ENCODE measurements at regions not wholly inside any gene's neighbourhood (a gene's known extent, or its start where the extent isn't known, plus 50 kb on each side); places are given as distances from the start of the nearest gene placed in this dataset.
"Not testable (repeated sequence)": the region's sequence is repeated elsewhere in the genome, so short reads cannot be mapped to it uniquely, and the experiment has no call there.

DNA sequence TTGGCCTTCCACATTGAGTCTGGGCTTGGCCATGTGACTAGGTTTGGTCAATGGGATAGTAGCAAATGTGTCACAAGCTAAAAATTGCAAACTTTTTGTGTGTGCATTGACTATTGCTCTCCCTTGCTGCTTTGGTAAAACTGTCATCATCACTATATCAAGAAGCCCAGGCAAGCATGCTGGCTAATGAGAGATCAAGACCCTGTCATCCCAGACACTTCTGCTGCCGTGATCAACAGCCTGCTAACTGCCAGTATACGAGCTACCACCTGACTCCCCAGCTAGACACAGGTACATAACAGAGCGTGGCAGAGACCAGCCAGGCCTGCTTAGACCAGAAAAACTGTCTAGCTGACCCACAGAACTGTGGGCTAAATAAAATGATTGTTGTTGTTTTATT lies 456.7 kb upstream of the DCN start:
- no peaks in the 10 kb centered on the region for H3K27me3 ChIP-seq (ENCODE audit: control insufficient read depth, insufficient read depth, low read length)
- no peak for TF ChIP-seq CTCF (IDR thresholded peaks at IDR 0.05; ENCODE audit: insufficient read depth, low read length, severe bottlenecking)
- H3K36me3 ChIP-seq (ENCODE audit: control insufficient read depth, insufficient read depth, low read length) = no peaks in the 10 kb centered on the region
- DNase-seq (ENCODE audit: low read depth) (no peak), FAIRE-seq (no peak)
- H3K4me3 ChIP-seq (ENCODE audit: low read depth, low read length) = no peak overlapping the region

DNA sequence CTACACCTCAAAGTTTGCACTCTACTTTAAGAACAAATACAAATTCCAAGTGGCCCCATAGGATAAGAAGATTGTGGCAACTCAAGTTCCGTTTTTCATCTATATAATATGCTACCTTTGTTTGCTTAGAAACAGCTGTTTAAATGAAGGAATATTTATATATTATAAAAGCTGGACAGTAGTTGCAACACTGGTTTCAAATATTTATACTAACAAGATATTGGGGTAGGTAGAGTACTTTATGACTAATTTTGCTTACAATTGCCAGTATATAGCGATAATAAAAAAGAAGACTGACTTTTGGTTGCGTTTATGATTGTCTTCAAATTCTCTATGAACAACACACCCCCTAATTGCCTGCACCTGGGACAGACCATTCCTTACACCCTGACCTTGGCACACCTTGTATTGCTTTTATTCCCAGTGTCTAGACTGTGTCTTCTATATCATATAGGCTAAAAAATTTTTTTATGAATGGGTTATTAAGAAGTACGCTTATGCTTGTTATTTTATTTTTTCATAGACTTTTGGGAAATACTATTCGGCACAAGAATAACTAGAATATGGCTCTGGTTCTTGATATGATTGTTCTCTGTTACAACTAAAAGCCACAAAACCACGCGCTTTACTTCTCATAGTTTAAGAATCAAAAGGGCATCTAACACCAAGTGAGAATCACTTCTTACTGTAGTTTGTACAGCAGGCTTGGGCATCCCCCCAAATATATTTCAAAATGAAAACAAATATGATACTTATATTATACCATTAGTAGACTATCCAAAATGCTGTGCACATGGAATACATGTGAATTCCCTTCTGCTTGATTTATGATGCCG lies 455.4 kb upstream of the DCN start:
- FAIRE-seq = no peak

DNA sequence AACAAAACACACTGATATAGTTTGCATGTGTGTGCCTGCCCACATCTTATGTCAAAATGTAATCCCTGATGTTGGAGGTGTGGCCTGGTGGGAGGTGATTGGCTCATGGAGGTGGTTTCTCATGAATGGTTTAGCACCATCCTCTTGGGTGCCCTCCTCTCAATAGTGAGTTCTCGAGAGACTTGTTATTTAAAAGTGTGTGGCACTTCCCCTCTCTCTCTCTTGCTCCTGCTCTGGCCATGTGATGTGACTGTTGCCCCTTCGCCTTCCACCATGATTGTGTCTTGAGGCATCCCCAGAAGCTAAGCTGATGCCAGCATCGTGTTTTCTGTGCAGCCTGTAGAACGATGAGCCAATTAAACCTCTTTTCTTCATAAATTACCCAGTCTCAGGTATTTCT lies 454.1 kb upstream of the DCN start:
- no peaks in the 10 kb centered on the region for H3K36me3 ChIP-seq (ENCODE audit: control insufficient read depth, insufficient read depth, low read length)
- FAIRE-seq = no peak
- H3K27me3 ChIP-seq (ENCODE audit: control insufficient read depth, insufficient read depth, low read length) = no peaks in the 10 kb centered on the region
- DNase-seq (ENCODE audit: low read depth) = no peak
- H3K4me3 ChIP-seq (ENCODE audit: low read depth, low read length) = no peak overlapping the region
- TF ChIP-seq CTCF (IDR thresholded peaks at IDR 0.05; ENCODE audit: insufficient read depth, low read length, severe bottlenecking) = no peak

More for the DNA sequence above, 455.4 kb upstream of the DCN start:
- no peaks in the 10 kb centered on the region for H3K27me3 ChIP-seq (ENCODE audit: control insufficient read depth, insufficient read depth, low read length)
- H3K4me3 ChIP-seq (ENCODE audit: low read depth, low read length) = no peak overlapping the region
- no peak for TF ChIP-seq CTCF (IDR thresholded peaks at IDR 0.05; ENCODE audit: insufficient read depth, low read length, severe bottlenecking)
- H3K36me3 ChIP-seq (ENCODE audit: control insufficient read depth, insufficient read depth, low read length) = no peaks in the 10 kb centered on the region
- no peak for DNase-seq (ENCODE audit: low read depth)

DNA sequence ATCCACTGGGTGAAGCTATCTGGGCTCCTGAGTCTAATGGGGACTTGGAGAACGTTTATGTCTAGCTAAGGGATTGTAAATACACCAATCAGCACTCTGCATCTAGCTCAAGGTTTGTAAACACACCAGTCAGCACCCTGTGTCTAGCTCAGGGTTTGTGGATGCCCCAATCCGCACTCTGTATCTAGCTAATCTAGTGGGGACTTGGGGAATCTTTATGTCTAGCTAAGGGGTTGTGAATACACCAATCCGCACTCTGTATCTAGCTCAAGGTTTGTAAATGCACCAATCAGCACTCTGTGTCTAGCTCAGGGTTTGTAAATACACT lies 451.7 kb upstream of the DCN start:
- not testable (repeated sequence) for H3K27me3 ChIP-seq (ENCODE audit: control insufficient read depth, insufficient read depth, low read length); H3K4me3 ChIP-seq (ENCODE audit: low read depth, low read length); FAIRE-seq; DNase-seq (ENCODE audit: low read depth); H3K36me3 ChIP-seq (ENCODE audit: control insufficient read depth, insufficient read depth, low read length)

DNA sequence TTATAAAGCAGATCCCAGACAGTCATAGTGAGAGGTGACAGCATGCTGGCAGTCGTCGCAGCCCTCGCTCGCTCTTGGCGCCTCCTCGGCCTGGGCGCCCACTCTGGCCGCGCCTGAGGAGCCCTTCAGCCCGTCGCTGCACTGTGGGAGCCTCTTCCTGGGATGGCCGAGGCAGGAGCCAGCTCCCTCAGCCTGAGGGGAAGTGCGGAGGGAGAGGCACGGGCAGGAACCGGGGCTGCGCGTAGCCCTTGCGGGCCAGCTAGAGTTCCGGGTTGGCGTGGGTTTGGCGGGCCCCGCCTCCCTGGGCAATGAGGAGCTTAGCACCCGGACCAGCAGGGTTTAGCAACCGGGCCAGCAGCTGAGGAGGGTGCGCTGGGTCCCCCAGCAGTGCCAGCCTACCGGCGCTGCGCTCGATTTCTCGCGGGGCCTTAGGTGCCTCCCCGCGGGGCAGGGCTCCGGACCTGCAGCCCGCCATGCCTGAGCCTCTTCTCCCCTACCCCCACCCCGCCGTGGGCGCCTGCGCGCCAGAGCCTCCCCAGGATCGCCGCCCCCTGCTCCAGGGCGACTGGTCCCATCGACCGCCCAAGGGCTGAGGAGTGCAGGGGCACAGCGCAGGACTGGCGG lies 451.2 kb upstream of the DCN start:
- no peak overlapping the region for H3K4me3 ChIP-seq (ENCODE audit: low read depth, low read length)
- H3K36me3 ChIP-seq (ENCODE audit: control insufficient read depth, insufficient read depth, low read length) = no peaks in the 10 kb centered on the region
- TF ChIP-seq CTCF (IDR thresholded peaks at IDR 0.05; ENCODE audit: insufficient read depth, low read length, severe bottlenecking) = no peak
- no peak for FAIRE-seq
- no peak for DNase-seq (ENCODE audit: low read depth)
- H3K27me3 ChIP-seq (ENCODE audit: control insufficient read depth, insufficient read depth, low read length) = no peaks in the 10 kb centered on the region

DNA sequence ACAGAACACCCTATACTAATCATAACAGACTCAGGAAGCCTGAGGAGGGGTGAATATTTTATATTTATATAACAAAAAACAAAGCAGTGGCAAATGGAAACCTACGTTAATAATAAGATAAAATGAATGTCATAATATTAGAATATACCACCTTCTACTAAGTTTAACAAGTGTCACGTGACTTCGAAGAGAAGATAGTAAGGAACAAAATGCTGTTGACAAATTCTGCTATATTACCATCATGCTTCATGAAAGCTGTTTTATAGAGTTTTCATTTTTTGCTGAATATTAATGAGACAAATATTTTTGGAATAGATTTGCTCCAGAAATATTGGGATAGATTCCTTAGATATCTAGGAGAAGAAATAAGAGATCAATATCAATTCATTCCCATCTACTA lies 450.6 kb upstream of the DCN start:
- no peak for TF ChIP-seq CTCF (IDR thresholded peaks at IDR 0.05; ENCODE audit: insufficient read depth, low read length, severe bottlenecking)
- DNase-seq (ENCODE audit: low read depth) = no peak
- H3K27me3 ChIP-seq (ENCODE audit: control insufficient read depth, insufficient read depth, low read length) = no peaks in the 10 kb centered on the region
- no peak overlapping the region for H3K4me3 ChIP-seq (ENCODE audit: low read depth, low read length)
- no peak for FAIRE-seq
- H3K36me3 ChIP-seq (ENCODE audit: control insufficient read depth, insufficient read depth, low read length) = no peaks in the 10 kb centered on the region

Data from bronchial epithelial cell (primary cell).